ENCODE measurements at regions not wholly inside any gene's neighbourhood (a gene's known extent, or its start where the extent isn't known, plus 50 kb on each side); places are given as distances from the start of the nearest gene placed in this dataset.

DNA sequence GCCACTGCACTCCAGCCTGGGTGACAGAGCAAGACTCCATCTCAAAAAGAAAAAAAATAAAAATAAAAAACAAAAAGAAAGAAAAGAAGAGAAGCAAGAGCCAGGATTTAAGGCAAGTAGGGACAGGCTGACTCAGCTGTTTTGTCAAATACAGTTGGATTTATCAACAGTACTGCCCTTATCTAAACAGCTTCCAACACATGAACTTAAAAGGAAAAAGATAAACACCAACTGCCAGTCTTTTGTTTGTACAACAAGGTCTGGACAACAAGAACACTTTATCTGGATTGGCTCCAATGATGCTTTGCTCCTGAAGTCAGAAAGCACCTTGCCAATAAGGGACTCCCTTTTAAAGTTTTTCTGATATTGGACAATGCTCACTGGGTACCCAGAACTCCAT is 886.0 kb downstream of the ADGRL2 start:
- TF ChIP-seq, protein P1, sequence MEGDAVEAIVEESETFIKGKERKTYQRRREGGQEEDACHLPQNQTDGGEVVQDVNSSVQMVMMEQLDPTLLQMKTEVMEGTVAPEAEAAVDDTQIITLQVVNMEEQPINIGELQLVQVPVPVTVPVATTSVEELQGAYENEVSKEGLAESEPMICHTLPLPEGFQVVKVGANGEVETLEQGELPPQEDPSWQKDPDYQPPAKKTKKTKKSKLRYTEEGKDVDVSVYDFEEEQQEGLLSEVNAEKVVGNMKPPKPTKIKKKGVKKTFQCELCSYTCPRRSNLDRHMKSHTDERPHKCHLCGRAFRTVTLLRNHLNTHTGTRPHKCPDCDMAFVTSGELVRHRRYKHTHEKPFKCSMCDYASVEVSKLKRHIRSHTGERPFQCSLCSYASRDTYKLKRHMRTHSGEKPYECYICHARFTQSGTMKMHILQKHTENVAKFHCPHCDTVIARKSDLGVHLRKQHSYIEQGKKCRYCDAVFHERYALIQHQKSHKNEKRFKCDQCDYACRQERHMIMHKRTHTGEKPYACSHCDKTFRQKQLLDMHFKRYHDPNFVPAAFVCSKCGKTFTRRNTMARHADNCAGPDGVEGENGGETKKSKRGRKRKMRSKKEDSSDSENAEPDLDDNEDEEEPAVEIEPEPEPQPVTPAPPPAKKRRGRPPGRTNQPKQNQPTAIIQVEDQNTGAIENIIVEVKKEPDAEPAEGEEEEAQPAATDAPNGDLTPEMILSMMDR (IDR thresholded peaks at IDR 0.05) = no peak
- no peak for TF ChIP-seq EZH2phosphoT487 (IDR thresholded peaks at IDR 0.05)
